ENCODE measurements at regions not wholly inside any gene's neighbourhood (a gene's known extent, or its start where the extent isn't known, plus 50 kb on each side); places are given as distances from the start of the nearest gene placed in this dataset.

DNA sequence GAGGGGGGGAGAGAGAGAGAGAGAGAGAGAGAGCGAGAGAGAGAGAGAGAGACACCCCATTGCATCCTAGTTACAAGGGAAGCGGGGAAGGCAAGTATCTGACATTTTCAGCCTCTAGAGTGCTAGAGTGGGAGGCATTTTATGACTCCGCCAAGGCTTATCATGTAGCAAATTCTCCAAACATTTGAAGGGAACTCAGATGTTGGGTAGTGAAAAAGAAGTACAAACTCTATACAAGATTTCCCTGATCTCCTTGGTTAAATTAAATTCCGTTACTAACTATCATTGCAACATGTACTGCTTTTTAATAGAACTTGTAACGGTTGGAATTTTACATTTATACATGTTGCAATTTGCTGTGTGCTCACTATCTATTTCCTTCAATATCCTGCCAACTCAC lies 83.4 kb upstream of the FAM3C start:
- TF ChIP-seq MYC (IDR thresholded peaks at IDR 0.05; ENCODE audit: low read depth, low read length) (no peak), POLR2A (IDR thresholded peaks at IDR 0.05; ENCODE audit: extremely low read depth, insufficient read length) (no peak)
- TF ChIP-seq, protein P1, sequence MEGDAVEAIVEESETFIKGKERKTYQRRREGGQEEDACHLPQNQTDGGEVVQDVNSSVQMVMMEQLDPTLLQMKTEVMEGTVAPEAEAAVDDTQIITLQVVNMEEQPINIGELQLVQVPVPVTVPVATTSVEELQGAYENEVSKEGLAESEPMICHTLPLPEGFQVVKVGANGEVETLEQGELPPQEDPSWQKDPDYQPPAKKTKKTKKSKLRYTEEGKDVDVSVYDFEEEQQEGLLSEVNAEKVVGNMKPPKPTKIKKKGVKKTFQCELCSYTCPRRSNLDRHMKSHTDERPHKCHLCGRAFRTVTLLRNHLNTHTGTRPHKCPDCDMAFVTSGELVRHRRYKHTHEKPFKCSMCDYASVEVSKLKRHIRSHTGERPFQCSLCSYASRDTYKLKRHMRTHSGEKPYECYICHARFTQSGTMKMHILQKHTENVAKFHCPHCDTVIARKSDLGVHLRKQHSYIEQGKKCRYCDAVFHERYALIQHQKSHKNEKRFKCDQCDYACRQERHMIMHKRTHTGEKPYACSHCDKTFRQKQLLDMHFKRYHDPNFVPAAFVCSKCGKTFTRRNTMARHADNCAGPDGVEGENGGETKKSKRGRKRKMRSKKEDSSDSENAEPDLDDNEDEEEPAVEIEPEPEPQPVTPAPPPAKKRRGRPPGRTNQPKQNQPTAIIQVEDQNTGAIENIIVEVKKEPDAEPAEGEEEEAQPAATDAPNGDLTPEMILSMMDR (IDR thresholded peaks at IDR 0.05; ENCODE audit: low read depth, low read length), result no peak
- TF ChIP-seq, protein P2, sequence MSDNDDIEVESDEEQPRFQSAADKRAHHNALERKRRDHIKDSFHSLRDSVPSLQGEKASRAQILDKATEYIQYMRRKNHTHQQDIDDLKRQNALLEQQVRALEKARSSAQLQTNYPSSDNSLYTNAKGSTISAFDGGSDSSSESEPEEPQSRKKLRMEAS (IDR thresholded peaks at IDR 0.05; ENCODE audit: low read depth, low read length), result no peak

DNA sequence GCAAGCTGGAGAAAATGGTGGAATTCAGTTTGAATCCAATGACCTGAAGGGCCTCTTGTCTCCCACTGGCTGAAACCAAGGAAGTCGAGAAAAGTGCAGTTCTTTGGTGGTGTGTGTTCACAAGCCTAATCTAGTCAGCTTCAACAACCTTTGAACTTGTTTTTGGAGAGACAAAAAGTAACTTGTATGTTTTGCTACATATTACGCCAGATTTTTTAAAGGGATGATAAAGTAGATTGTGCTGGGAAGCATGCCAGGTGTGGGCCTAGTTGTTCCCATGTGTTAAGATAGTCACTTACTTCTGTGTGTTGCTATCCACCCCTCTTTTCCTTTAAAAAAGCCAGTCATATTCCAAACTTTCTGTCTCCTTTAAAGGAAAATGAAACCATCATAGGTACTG lies 79.7 kb upstream of the FAM3C start:
- TF ChIP-seq MYC (IDR thresholded peaks at IDR 0.05; ENCODE audit: low read depth, low read length) (no peak), POLR2A (IDR thresholded peaks at IDR 0.05; ENCODE audit: extremely low read depth, insufficient read length) (no peak)
- TF ChIP-seq, protein P2 (IDR thresholded peaks at IDR 0.05; ENCODE audit: low read depth, low read length), result no peak
- TF ChIP-seq, protein P1 (IDR thresholded peaks at IDR 0.05; ENCODE audit: low read depth, low read length), result no peak
- no peak for DNase-seq (ENCODE audit: low read depth)
- no peak overlapping the region for H3K4me3 ChIP-seq (ENCODE audit: low read depth, low read length)

More for the DNA sequence above, 83.4 kb upstream of the FAM3C start:
- H3K4me3 ChIP-seq (ENCODE audit: low read depth, low read length), result no peak overlapping the region
- no peak for DNase-seq (ENCODE audit: low read depth)

DNA sequence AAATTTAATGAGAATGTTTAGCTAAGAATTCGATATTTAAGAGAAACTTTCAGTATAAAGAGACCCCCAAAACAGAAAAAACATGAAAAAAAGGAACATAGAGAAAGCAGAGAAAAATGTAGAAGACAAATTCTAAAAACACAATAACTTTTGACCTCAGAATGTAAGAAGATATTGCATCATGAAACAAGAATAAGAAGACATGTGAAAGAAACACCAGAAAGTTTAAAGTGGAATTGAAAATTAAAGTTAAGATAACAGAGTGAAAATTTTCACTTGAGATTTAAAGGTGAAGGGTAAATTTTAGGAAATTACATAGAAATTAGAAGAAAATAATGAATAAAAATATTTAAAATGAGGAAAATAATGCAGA lies 78.2 kb upstream of the FAM3C start:
- no peak overlapping the region for H3K4me3 ChIP-seq (ENCODE audit: low read depth, low read length)
- TF ChIP-seq, protein P2 (IDR thresholded peaks at IDR 0.05; ENCODE audit: low read depth, low read length), result no peak
- no peak for TF ChIP-seq MYC (IDR thresholded peaks at IDR 0.05; ENCODE audit: low read depth, low read length)
- TF ChIP-seq POLR2A (IDR thresholded peaks at IDR 0.05; ENCODE audit: extremely low read depth, insufficient read length), result no peak
- TF ChIP-seq, protein P1 (IDR thresholded peaks at IDR 0.05; ENCODE audit: low read depth, low read length), result no peak
- no peak for DNase-seq (ENCODE audit: low read depth)

DNA sequence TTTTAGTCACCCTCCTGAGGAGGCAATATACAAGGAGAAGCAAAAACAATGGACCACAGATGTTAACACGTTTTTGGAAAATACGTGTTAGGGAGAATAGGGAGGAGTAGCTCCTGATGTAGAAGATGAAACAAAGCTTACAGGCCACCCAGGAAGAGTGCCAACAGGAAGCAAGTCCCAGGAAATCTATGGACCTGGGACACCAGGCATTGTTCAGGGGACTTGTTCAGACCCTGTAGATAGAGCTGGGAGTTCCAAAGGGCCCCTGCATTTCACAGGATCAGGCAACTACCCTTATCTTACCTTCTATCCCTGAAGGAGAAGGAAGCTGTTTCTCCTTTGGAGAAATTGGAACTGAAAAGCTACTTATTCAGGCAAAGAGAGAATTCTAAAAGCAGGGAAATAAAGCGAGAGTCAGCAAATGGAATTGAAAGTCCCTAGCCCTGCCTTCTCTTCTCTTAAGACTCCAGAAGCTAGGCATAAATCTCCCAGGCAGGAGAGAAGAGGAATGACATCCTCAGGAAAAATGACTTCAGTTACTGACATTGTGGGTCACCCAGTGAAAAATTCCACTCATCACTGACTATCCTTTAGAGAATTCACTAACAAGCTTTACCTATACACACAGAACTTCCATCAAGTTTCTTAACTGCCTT lies 77.7 kb upstream of the FAM3C start:
- H3K4me3 ChIP-seq (ENCODE audit: low read depth, low read length), result no peak overlapping the region
- TF ChIP-seq MYC (IDR thresholded peaks at IDR 0.05; ENCODE audit: low read depth, low read length), result no peak
- TF ChIP-seq, protein P2 (IDR thresholded peaks at IDR 0.05; ENCODE audit: low read depth, low read length), result no peak
- TF ChIP-seq POLR2A (IDR thresholded peaks at IDR 0.05; ENCODE audit: extremely low read depth, insufficient read length), result no peak
- TF ChIP-seq, protein P1 (IDR thresholded peaks at IDR 0.05; ENCODE audit: low read depth, low read length), result no peak
- DNase-seq (ENCODE audit: low read depth), result no peak

DNA sequence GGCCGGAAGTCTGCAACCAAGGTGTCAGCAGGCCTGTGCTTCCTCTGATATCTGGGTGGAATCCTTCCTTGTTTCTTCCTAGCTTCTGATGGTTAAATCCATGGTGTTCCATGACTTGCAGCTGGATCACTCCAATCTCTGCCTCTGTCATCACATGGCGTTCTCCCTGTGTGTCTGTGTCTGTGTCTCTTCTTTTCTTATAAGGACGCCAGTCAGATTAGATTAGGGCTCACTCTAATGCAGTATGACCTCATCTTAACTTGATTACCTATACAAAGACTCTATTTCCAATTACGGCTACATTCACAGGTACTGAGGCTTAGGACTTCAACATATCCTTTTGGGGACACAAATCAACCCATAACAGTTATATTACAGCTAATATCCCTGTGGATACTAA lies 70.3 kb upstream of the FAM3C start:
- TF ChIP-seq POLR2A (IDR thresholded peaks at IDR 0.05; ENCODE audit: extremely low read depth, insufficient read length) (no peak), MYC (IDR thresholded peaks at IDR 0.05; ENCODE audit: low read depth, low read length) (no peak)
- TF ChIP-seq, protein P2 (IDR thresholded peaks at IDR 0.05; ENCODE audit: low read depth, low read length), result no peak
- TF ChIP-seq, protein P1 (IDR thresholded peaks at IDR 0.05; ENCODE audit: low read depth, low read length), result no peak
- DNase-seq (ENCODE audit: low read depth), result no peak

More for the DNA sequence above, 70.3 kb upstream of the FAM3C start:
- H3K4me3 ChIP-seq (ENCODE audit: low read depth, low read length), result no peak overlapping the region
